PC-9 (cell line): ENCODE measurements at regions not wholly inside any gene's neighbourhood (a gene's known extent, or its start where the extent isn't known, plus 50 kb on each side); places are given as distances from the start of the nearest gene placed in this dataset.

Experiments used
- EZH2 ChIP-seq: fragments of 200-600 bp; sonication (generic); IDR thresholded peaks from 2 replicates; pipeline ENCODE4 v1.8.0; 2017; ENCODE audit warnings: antibody characterized with exemption, low read depth
- TF ChIP-seq, protein P1 (sequence below): fragments of 200-600 bp; sonication (generic); conservative IDR thresholded peaks from 2 replicates; pipeline ENCODE4 v1.6.1; 2017; ENCODE audit warnings: mixed run types, antibody characterized with exemption, mild to moderate bottlenecking, moderate library complexity

DNA sequence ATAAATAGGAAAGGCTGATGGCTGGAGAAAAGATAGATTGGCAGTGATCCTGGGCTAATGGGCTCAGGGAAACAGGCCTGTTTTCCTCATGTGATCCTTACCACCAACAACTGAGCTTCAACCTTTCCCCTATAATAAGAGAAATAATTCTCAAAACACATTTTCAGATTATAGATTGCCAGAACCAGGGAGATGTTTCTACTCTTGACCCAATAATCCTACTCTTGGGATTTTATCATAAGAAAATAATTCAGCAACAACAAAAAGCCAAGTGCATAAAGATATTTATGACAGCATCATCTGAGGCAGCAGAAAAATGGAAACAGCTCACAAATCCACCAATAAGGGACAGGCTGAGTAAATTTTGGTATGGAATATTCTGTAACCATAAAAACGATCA is 54.3 kb downstream of the ADM start:
- TF ChIP-seq, protein P1, sequence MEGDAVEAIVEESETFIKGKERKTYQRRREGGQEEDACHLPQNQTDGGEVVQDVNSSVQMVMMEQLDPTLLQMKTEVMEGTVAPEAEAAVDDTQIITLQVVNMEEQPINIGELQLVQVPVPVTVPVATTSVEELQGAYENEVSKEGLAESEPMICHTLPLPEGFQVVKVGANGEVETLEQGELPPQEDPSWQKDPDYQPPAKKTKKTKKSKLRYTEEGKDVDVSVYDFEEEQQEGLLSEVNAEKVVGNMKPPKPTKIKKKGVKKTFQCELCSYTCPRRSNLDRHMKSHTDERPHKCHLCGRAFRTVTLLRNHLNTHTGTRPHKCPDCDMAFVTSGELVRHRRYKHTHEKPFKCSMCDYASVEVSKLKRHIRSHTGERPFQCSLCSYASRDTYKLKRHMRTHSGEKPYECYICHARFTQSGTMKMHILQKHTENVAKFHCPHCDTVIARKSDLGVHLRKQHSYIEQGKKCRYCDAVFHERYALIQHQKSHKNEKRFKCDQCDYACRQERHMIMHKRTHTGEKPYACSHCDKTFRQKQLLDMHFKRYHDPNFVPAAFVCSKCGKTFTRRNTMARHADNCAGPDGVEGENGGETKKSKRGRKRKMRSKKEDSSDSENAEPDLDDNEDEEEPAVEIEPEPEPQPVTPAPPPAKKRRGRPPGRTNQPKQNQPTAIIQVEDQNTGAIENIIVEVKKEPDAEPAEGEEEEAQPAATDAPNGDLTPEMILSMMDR, result no peak
- no peak for TF ChIP-seq EZH2
